WTC11 (cell line): ENCODE measurements at regions not wholly inside any gene's neighbourhood (a gene's known extent, or its start where the extent isn't known, plus 50 kb on each side); places are given as distances from the start of the nearest gene placed in this dataset.

ENCODE experiments used
- ATAC-seq: fragments of 200-7000 bp; cut with Tn5 transposase; 2 replicates; pipeline ENCODE4 v1.10.0; 2021; ENCODE audit warnings: mild to moderate bottlenecking, moderate library complexity
- CTCF ChIA-PET: fragments of 300-600 bp; sonication (Branson Sonifier 250); formaldehyde crosslinking; loops from one replicate; lab custom pipeline; 2021; ENCODE audit warnings: antibody characterized with exemption; lab: Charles Lee
- POLR2A ChIA-PET: fragments of 350-600 bp; sonication (Branson Sonifier 250); formaldehyde crosslinking; loops from one replicate; lab custom pipeline; 2021; ENCODE audit warnings: antibody characterized with exemption; lab: Charles Lee
- DNase-seq: peaks from one replicate; pipeline ENCODE4 v3.0.0; 2021; ENCODE audit warnings: low spot score
- H3K27ac Mint-ChIP-seq: 2 replicates; pipeline ENCODE4 v1.8.0; 2021; ENCODE audit warnings: mixed read lengths
- H3K27me3 Mint-ChIP-seq: 2 replicates; pipeline ENCODE4 v1.8.0; 2021; ENCODE audit warnings: low read depth, mild to moderate bottlenecking, moderate library complexity, mixed read lengths
- H3K36me3 Mint-ChIP-seq: 2 replicates; pipeline ENCODE4 v1.8.0; 2021; ENCODE audit warnings: mixed read lengths
- H3K4me1 Mint-ChIP-seq: 2 replicates; pipeline ENCODE4 v1.8.0; 2022; ENCODE audit warnings: mixed read lengths
- H3K4me3 Mint-ChIP-seq: 2 replicates; pipeline ENCODE4 v1.8.0; 2021; ENCODE audit warnings: mild to moderate bottlenecking, moderate library complexity, mixed read lengths
- H3K9me3 Mint-ChIP-seq: 2 replicates; pipeline ENCODE4 v1.8.0; 2021; ENCODE audit warnings: mixed read lengths
- AR ChIP-seq: fragments of 250-450 bp; sonication (Bioruptor Pico); IDR thresholded peaks from 2 replicates; pipeline ENCODE4 v1.9.0; 2021; ENCODE audit warnings: mild to moderate bottlenecking
- ATF2 ChIP-seq: sonication (generic); formaldehyde crosslinking; IDR thresholded peaks from 2 replicates; pipeline ENCODE4 v1.8.1; 2022; ENCODE audit warnings: low read depth, missing genetic modification reagents, borderline replicate concordance
- ELF4 ChIP-seq: sonication (generic); formaldehyde crosslinking; IDR thresholded peaks from 2 replicates; pipeline ENCODE4 v1.8.1; 2022; ENCODE audit warnings: low read depth, mild to moderate bottlenecking, moderate library complexity, missing genetic modification reagents
- JAZF1 ChIP-seq: fragments of 250-450 bp; sonication (Bioruptor Pico); IDR thresholded peaks from 2 replicates; pipeline ENCODE4 v1.9.0; 2021; ENCODE audit warnings: moderate library complexity, mild to moderate bottlenecking, inconsistent platforms
- NFYB ChIP-seq: sonication (generic); formaldehyde crosslinking; conservative IDR thresholded peaks from 2 replicates; pipeline ENCODE4 v1.8.0; 2022; ENCODE audit warnings: low read depth, missing genetic modification reagents
- PRRX2 ChIP-seq: fragments of 250-450 bp; sonication (Bioruptor Pico); IDR thresholded peaks from 2 replicates; pipeline ENCODE4 v1.8.0; 2021; ENCODE audit warnings: mild to moderate bottlenecking
- SMAD4 ChIP-seq: sonication (generic); formaldehyde crosslinking; IDR thresholded peaks from 2 replicates; pipeline ENCODE4 v1.8.0; 2022; ENCODE audit warnings: mild to moderate bottlenecking, missing genetic modification reagents
- SP1 ChIP-seq: sonication (generic); formaldehyde crosslinking; conservative IDR thresholded peaks from 2 replicates; pipeline ENCODE4 v1.8.1; 2022; ENCODE audit warnings: missing genetic modification reagents
- TCF7 ChIP-seq: sonication (generic); formaldehyde crosslinking; IDR thresholded peaks from 2 replicates; pipeline ENCODE4 v1.8.0; 2022; ENCODE audit warnings: mild to moderate bottlenecking, low read depth, missing genetic modification reagents, moderate library complexity
- USF2 ChIP-seq: sonication (generic); formaldehyde crosslinking; IDR thresholded peaks from 2 replicates; pipeline ENCODE4 v1.8.1; 2023; ENCODE audit warnings: mild to moderate bottlenecking, missing genetic modification reagents, moderate library complexity
- ZNF138 ChIP-seq: sonication (generic); formaldehyde crosslinking; conservative IDR thresholded peaks from 2 replicates; pipeline ENCODE4 v1.8.1; 2022; ENCODE audit warnings: mild to moderate bottlenecking, moderate library complexity, missing genetic modification reagents
- ZNF219 ChIP-seq: sonication (generic); formaldehyde crosslinking; IDR thresholded peaks from 2 replicates; pipeline ENCODE4 v1.8.0; 2023; ENCODE audit warnings: missing genetic modification reagents, mild to moderate bottlenecking, borderline replicate concordance
- TF ChIP-seq, protein P1 (sequence below): fragments of 250-450 bp; sonication (Bioruptor Pico); IDR thresholded peaks from 2 replicates; pipeline ENCODE4 v1.9.0; 2021; ENCODE audit warnings: moderate library complexity, mild to moderate bottlenecking, inconsistent platforms, borderline replicate concordance
- TF ChIP-seq, protein P2 (sequence below): sonication (generic); formaldehyde crosslinking; IDR thresholded peaks from 2 replicates; pipeline ENCODE4 v1.8.1; 2023; ENCODE audit warnings: mild to moderate bottlenecking, missing genetic modification reagents, moderate library complexity
- TF ChIP-seq, protein P3 (sequence below): sonication (generic); formaldehyde crosslinking; IDR thresholded peaks from 2 replicates; pipeline ENCODE4 v1.8.0; 2023; ENCODE audit warnings: missing genetic modification reagents, mild to moderate bottlenecking, borderline replicate concordance
- TF ChIP-seq, protein P4 (sequence below): sonication (generic); formaldehyde crosslinking; IDR thresholded peaks from 2 replicates; pipeline ENCODE4 v1.8.1; 2022; ENCODE audit warnings: mild to moderate bottlenecking, missing genetic modification reagents, moderate library complexity, borderline replicate concordance
- TF ChIP-seq, protein P5 (sequence below): fragments of 250-450 bp; sonication (Bioruptor Pico); IDR thresholded peaks from 2 replicates; pipeline ENCODE4 v2.1.2; 2022; ENCODE audit warnings: mild to moderate bottlenecking, moderate library complexity
- TF ChIP-seq, protein P6 (sequence below): sonication (generic); formaldehyde crosslinking; IDR thresholded peaks from 2 replicates; pipeline ENCODE4 v1.8.0; 2023; ENCODE audit warnings: missing genetic modification reagents
- TF ChIP-seq, protein P7 (sequence below): fragments of 250-450 bp; sonication (Bioruptor Pico); IDR thresholded peaks from 2 replicates; pipeline ENCODE4 v1.8.0; 2021; ENCODE audit warnings: mild to moderate bottlenecking

DNA sequence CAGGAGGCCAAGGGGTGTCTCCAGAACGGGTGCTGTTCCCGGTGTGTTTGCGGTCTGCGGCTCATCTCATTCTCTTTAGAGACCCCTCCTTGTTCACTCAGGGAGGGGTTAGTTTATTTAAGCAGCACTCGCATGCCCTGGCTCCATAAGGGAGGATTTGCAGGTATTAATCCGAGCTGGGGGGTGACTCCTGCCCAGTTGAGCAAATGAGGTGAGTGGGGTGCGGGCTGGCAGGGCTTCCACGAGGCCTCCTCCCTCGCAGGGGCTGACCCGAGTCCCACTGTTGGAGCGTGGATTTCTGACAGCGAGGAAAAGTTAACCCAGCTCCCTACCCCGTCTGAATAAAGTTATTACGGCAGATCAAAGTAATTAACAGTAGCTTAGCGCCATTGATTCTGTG is 371.8 kb upstream of the SALL3 start:
- Mint-ChIP-seq H3K4me3 (no peak overlapping the region), H3K4me1 (no peaks in the 10 kb centered on the region), H3K36me3 (peaks cover 19% of the 10 kb centered on the region), H3K27me3 (no peaks in the 10 kb centered on the region), H3K9me3 (peaks cover 49% of the 10 kb centered on the region), H3K27ac (no peak overlapping the region)
- ChIA-PET POLR2A (no interaction called here), CTCF (no interaction called here)
- TF ChIP-seq JAZF1 (no peak), ZNF138 (no peak), TCF7 (CRISPR knock-in tag) (no peak), NFYB (no peak), SMAD4 (no peak), ELF4 (CRISPR knock-in tag) (no peak), ZNF219 (no peak), SP1 (CRISPR knock-in tag) (no peak), PRRX2 (CRISPR knock-in tag) (no peak), AR (no peak), ATF2 (CRISPR knock-in tag) (no peak), USF2 (CRISPR knock-in tag) (no peak)
- TF ChIP-seq, protein P1, sequence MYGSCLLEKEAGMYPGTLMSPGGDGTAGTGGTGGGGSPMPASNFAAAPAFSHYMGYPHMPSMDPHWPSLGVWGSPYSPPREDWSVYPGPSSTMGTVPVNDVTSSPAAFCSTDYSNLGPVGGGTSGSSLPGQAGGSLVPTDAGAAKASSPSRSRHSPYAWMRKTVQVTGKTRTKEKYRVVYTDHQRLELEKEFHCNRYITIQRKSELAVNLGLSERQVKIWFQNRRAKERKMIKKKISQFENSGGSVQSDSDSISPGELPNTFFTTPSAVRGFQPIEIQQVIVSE (CRISPR knock-in tag) = no peak
- TF ChIP-seq, protein P2, sequence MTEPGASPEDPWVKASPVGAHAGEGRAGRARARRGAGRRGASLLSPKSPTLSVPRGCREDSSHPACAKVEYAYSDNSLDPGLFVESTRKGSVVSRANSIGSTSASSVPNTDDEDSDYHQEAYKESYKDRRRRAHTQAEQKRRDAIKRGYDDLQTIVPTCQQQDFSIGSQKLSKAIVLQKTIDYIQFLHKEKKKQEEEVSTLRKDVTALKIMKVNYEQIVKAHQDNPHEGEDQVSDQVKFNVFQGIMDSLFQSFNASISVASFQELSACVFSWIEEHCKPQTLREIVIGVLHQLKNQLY (CRISPR knock-in tag) = no peak
- TF ChIP-seq, protein P3, sequence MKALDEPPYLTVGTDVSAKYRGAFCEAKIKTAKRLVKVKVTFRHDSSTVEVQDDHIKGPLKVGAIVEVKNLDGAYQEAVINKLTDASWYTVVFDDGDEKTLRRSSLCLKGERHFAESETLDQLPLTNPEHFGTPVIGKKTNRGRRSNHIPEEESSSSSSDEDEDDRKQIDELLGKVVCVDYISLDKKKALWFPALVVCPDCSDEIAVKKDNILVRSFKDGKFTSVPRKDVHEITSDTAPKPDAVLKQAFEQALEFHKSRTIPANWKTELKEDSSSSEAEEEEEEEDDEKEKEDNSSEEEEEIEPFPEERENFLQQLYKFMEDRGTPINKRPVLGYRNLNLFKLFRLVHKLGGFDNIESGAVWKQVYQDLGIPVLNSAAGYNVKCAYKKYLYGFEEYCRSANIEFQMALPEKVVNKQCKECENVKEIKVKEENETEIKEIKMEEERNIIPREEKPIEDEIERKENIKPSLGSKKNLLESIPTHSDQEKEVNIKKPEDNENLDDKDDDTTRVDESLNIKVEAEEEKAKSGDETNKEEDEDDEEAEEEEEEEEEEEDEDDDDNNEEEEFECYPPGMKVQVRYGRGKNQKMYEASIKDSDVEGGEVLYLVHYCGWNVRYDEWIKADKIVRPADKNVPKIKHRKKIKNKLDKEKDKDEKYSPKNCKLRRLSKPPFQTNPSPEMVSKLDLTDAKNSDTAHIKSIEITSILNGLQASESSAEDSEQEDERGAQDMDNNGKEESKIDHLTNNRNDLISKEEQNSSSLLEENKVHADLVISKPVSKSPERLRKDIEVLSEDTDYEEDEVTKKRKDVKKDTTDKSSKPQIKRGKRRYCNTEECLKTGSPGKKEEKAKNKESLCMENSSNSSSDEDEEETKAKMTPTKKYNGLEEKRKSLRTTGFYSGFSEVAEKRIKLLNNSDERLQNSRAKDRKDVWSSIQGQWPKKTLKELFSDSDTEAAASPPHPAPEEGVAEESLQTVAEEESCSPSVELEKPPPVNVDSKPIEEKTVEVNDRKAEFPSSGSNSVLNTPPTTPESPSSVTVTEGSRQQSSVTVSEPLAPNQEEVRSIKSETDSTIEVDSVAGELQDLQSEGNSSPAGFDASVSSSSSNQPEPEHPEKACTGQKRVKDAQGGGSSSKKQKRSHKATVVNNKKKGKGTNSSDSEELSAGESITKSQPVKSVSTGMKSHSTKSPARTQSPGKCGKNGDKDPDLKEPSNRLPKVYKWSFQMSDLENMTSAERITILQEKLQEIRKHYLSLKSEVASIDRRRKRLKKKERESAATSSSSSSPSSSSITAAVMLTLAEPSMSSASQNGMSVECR (CRISPR knock-in tag) = no peak
- TF ChIP-seq, protein P4, sequence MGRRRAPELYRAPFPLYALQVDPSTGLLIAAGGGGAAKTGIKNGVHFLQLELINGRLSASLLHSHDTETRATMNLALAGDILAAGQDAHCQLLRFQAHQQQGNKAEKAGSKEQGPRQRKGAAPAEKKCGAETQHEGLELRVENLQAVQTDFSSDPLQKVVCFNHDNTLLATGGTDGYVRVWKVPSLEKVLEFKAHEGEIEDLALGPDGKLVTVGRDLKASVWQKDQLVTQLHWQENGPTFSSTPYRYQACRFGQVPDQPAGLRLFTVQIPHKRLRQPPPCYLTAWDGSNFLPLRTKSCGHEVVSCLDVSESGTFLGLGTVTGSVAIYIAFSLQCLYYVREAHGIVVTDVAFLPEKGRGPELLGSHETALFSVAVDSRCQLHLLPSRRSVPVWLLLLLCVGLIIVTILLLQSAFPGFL (CRISPR knock-in tag) = no peak
- TF ChIP-seq, protein P5, sequence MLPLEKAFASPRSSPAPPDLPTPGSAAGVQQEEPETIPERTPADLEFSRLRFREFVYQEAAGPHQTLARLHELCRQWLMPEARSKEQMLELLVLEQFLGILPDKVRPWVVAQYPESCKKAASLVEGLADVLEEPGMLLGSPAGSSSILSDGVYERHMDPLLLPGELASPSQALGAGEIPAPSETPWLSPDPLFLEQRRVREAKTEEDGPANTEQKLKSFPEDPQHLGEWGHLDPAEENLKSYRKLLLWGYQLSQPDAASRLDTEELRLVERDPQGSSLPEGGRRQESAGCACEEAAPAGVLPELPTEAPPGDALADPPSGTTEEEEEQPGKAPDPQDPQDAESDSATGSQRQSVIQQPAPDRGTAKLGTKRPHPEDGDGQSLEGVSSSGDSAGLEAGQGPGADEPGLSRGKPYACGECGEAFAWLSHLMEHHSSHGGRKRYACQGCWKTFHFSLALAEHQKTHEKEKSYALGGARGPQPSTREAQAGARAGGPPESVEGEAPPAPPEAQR (CRISPR knock-in tag) = no peak
- TF ChIP-seq, protein P6, sequence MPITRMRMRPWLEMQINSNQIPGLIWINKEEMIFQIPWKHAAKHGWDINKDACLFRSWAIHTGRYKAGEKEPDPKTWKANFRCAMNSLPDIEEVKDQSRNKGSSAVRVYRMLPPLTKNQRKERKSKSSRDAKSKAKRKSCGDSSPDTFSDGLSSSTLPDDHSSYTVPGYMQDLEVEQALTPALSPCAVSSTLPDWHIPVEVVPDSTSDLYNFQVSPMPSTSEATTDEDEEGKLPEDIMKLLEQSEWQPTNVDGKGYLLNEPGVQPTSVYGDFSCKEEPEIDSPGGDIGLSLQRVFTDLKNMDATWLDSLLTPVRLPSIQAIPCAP (CRISPR knock-in tag) = no peak
- TF ChIP-seq, protein P7, sequence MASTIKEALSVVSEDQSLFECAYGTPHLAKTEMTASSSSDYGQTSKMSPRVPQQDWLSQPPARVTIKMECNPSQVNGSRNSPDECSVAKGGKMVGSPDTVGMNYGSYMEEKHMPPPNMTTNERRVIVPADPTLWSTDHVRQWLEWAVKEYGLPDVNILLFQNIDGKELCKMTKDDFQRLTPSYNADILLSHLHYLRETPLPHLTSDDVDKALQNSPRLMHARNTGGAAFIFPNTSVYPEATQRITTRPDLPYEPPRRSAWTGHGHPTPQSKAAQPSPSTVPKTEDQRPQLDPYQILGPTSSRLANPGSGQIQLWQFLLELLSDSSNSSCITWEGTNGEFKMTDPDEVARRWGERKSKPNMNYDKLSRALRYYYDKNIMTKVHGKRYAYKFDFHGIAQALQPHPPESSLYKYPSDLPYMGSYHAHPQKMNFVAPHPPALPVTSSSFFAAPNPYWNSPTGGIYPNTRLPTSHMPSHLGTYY = no peak
- DNase-seq (no peak), ATAC-seq (no peak)
